K562 (cell line): ENCODE measurements at regions not wholly inside any gene's neighbourhood (a gene's known extent, or its start where the extent isn't known, plus 50 kb on each side); places are given as distances from the start of the nearest gene placed in this dataset.

Experiments
- ATAC-seq: fragments of 200-7000 bp; cut with Tn5 transposase; 3 replicates; pipeline ENCODE4 v1.9.1; 2020; ENCODE audit warnings: moderate library complexity
- BruUV-seq: library from RNA; stranded (reverse); fragments of 400-500 nt; replicated peaks from 2 replicates; lab custom pipeline; 2021; lab: Mats Ljungman, UMichigan
- CTCF ChIA-PET: fragments of 300-600 bp; formaldehyde crosslinking; extraction: SDS; loops from one replicate; lab custom pipeline; 2021; ENCODE audit warnings: low intra/inter-chr PET ratio; lab: Yijun Ruan, JAX
- POLR2A ChIA-PET: fragments of 300-600, 350-650 bp; sonication (Branson Sonifier 250); formaldehyde crosslinking; extraction: SDS; loops from one replicate; lab custom pipeline; 2021; ENCODE audit warnings: antibody characterized with exemption, inconsistent platforms; lab: Yijun Ruan, JAX
- DNase-seq, 4 experiments: peaks; one replicate each; pipeline versions ENCODE4 v3.0.0 to v3.0.0-alpha.2; 2011 to 2018; ENCODE audit warnings: low spot score in 3 of 4, mixed read lengths in 3 of 4; ENCODE audit errors: extremely low read depth in 1 of 4
- FAIRE-seq: peaks from 2 replicates; lab custom pipeline; 2011; peaks lifted over from hg19 to GRCh38; lab: Jason Lieb, UNC
- H2AFZ ChIP-seq: 2 replicates; pipeline ENCODE4 v1.6.0; 2011; ENCODE audit warnings: low read depth, low read length, control low read depth, inconsistent platforms
- H3K27ac ChIP-seq: fragments of 200-600 bp; 3 replicates; pipeline ENCODE4 v1.8.0; 2011; ENCODE audit warnings: low read depth, mild to moderate bottlenecking, control low read depth, inconsistent platforms, low read length, moderate library complexity, mixed read lengths; ENCODE audit errors: extremely low read depth
- H3K27me3 ChIP-seq, 2 experiments: fragments of 300-600 bp in 1 of 2; 2 replicates in 1 of 2; 3 replicates in 1 of 2; pipeline versions ENCODE4 v1.6.0 to v1.8.0; 2011; ENCODE audit warnings: inconsistent platforms in 2 of 2, low read length in 2 of 2, mild to moderate bottlenecking in 1 of 2, mixed read lengths in 1 of 2, moderate library complexity in 1 of 2; ENCODE audit not compliant: control insufficient read depth in 2 of 2, insufficient read depth in 2 of 2
- H3K36me3 ChIP-seq: fragments of 300-600 bp; 3 replicates; pipeline ENCODE4 v1.8.0; 2011; ENCODE audit warnings: mild to moderate bottlenecking, low read length, inconsistent platforms; ENCODE audit not compliant: control insufficient read depth, insufficient read depth
- H3K4me1 ChIP-seq, 2 experiments: fragments of 200-600 bp in 1 of 2; replicated peaks in 1 of 2; 2 replicates in 1 of 2; 3 replicates in 1 of 2; pipeline versions ENCODE4 v1.5.1 to v1.8.0; 2011; ENCODE audit warnings: inconsistent platforms in 2 of 2, low read length in 2 of 2, mild to moderate bottlenecking in 1 of 2, mixed read lengths in 1 of 2, moderate library complexity in 1 of 2; ENCODE audit not compliant: control insufficient read depth in 2 of 2, insufficient read depth in 2 of 2
- H3K4me2 ChIP-seq: 2 replicates; pipeline ENCODE4 v1.6.1; 2011; ENCODE audit warnings: low read length, control low read depth, inconsistent platforms, mixed read lengths; ENCODE audit not compliant: insufficient read depth
- H3K4me3 ChIP-seq: fragments of 200-600 bp; sonication (generic), shearing (Covaris generic); 2 replicates; pipeline ENCODE4 v1.5.1; 2016; ENCODE audit warnings: control low read depth, inconsistent platforms
- H3K79me2 ChIP-seq: fragments of 200-600 bp; 3 replicates; pipeline ENCODE4 v1.8.0; 2011; ENCODE audit warnings: low read length, inconsistent platforms; ENCODE audit not compliant: control insufficient read depth, insufficient read depth
- H3K9ac ChIP-seq, 2 experiments: 2 replicates each; pipeline versions ENCODE4 v1.6.0 to v1.6.1; 2011; ENCODE audit warnings: low read depth in 2 of 2, low read length in 2 of 2, control low read depth in 1 of 2, inconsistent platforms in 1 of 2, mild to moderate bottlenecking in 1 of 2, mixed read lengths in 1 of 2; ENCODE audit not compliant: insufficient read depth in 1 of 2
- H3K9me1 ChIP-seq: one replicate; pipeline ENCODE4 v1.6.0; 2011; ENCODE audit warnings: inconsistent platforms, mild to moderate bottlenecking, low read length, moderate library complexity; ENCODE audit not compliant: control insufficient read depth, insufficient read depth
- H3K9me3 ChIP-seq: replicated peaks from 2 replicates; pipeline ENCODE4 v1.5.1; 2011; ENCODE audit warnings: low read depth, low read length, inconsistent platforms; ENCODE audit not compliant: control insufficient read depth, insufficient read depth
- H4K20me1 ChIP-seq: replicated peaks from 2 replicates; pipeline ENCODE4 v1.6.1; 2011; ENCODE audit warnings: low read length, inconsistent platforms, mixed read lengths; ENCODE audit not compliant: control insufficient read depth, insufficient read depth
- BHLHE40 ChIP-seq: IDR thresholded peaks from 2 replicates; pipeline ENCODE4 v1.6.1; 2011; ENCODE audit warnings: low read length, improper control_type of control experiment
- CBX5 ChIP-seq: IDR thresholded peaks from 2 replicates; pipeline ENCODE4 v1.6.1; 2014; ENCODE audit warnings: low read depth, borderline replicate concordance
- CHCHD3 ChIP-seq: fragments of 250-450 bp; sonication (Bioruptor Pico); IDR thresholded peaks from 2 replicates; pipeline ENCODE4 v2.1.2; 2022; ENCODE audit warnings: mild to moderate bottlenecking
- FOXJ3 ChIP-seq: sonication (generic); formaldehyde crosslinking; IDR thresholded peaks from 2 replicates; pipeline ENCODE4 v1.4.0; 2020; ENCODE audit warnings: mild to moderate bottlenecking, missing genetic modification reagents
- LARP7 ChIP-seq: fragments of 450-650 bp; IDR thresholded peaks from 2 replicates; pipeline ENCODE4 v1.6.1; 2016
- POLR2AphosphoS2 ChIP-seq: IDR thresholded peaks from 2 replicates; pipeline ENCODE4 v1.6.1; 2012; ENCODE audit warnings: low read length, improper control_type of control experiment
- POLR2B ChIP-seq: fragments of 450-650 bp; IDR thresholded peaks from 2 replicates; pipeline ENCODE4 v1.6.1; 2018; ENCODE audit warnings: low read depth; ENCODE audit not compliant: partially characterized antibody
- TEAD4 ChIP-seq, 2 experiments: sonication (generic) in 1 of 2; formaldehyde crosslinking in 1 of 2; IDR thresholded peaks; 2 replicates each; pipeline versions ENCODE4 v1.6.1 to v1.8.0; 2012 to 2022; ENCODE audit warnings: borderline replicate concordance in 1 of 2, inconsistent platforms in 1 of 2, low read length in 1 of 2, mild to moderate bottlenecking in 1 of 2, missing genetic modification reagents in 1 of 2
- WHSC1 ChIP-seq: IDR thresholded peaks from one replicate; pipeline ENCODE4 v1.6.1; 2012; ENCODE audit warnings: low read length, control low read depth, inconsistent platforms
- XRCC5 ChIP-seq: fragments of 200-400 bp; formaldehyde crosslinking; IDR thresholded peaks from 2 replicates; pipeline ENCODE4 v1.6.1; 2017; ENCODE audit warnings: low read depth, mild to moderate bottlenecking, low read length
- WGBS: fragments of 100-300 bp; shearing (Covaris generic); methylation state at CpG from one replicate; pipeline ENCODE4 v1.1.6; 2016; ENCODE audit warnings: low coverage, mixed read lengths; ENCODE audit not compliant: insufficient coverage; ENCODE audit errors: missing lambda C conversion rate; 5-methylcytosine and 5-hydroxymethylcytosine counted together
- in situ Hi-C: fragments of 300-500 bp; cut with MboI; formaldehyde crosslinking; loops from 4 replicates; pipeline ENCODE4 v1.15.0; 2018; ENCODE audit warnings: inconsistent platforms, mixed read lengths
- intact Hi-C: fragments of 100-400 bp; cut with micrococcal nuclease; formaldehyde crosslinking; loops from 2 replicates; pipeline ENCODE4 v1.14.2; 2022
- TF ChIP-seq, protein P1 (sequence below): fragments of 450-650 bp; IDR thresholded peaks from 2 replicates; pipeline ENCODE4 v1.6.1; 2017; ENCODE audit warnings: antibody characterized with exemption, mild to moderate bottlenecking
- TF ChIP-seq, protein P2 (sequence below): fragments of 150-350 bp; conservative IDR thresholded peaks from 2 replicates; pipeline ENCODE4 v1.6.1; 2014; ENCODE audit warnings: low read length

DNA sequence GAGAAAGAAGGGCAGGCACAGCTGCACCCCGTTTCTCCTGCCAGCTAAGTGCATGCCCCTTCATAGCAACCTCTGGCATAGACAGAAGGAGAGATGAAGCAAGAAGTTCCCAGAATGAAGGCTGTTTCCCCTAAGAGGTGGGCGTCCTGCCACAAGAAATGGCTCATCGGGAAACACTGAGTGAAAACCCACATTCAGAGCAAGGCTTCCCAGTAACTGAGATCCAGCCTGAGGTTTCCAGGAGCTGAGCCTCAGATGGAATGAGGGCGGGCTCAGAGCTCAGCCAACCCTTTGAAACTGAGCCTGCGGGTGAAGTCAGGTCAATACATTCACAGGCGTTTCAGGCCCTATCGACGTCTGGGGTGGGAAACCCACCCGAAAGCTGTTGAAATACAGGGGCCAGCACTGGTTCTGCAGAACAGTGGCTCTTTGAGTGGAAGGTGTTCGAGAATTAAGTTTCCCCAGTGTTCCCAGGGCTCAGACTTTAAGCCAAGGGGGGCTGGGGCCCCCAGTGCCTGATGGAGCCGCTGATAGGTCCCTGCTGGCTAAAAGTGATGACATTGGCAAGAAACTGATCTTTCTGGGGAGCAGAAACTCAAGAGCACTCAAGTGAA is 510.2 kb downstream of the RPS24 start (continued):
- TF ChIP-seq, protein P1, sequence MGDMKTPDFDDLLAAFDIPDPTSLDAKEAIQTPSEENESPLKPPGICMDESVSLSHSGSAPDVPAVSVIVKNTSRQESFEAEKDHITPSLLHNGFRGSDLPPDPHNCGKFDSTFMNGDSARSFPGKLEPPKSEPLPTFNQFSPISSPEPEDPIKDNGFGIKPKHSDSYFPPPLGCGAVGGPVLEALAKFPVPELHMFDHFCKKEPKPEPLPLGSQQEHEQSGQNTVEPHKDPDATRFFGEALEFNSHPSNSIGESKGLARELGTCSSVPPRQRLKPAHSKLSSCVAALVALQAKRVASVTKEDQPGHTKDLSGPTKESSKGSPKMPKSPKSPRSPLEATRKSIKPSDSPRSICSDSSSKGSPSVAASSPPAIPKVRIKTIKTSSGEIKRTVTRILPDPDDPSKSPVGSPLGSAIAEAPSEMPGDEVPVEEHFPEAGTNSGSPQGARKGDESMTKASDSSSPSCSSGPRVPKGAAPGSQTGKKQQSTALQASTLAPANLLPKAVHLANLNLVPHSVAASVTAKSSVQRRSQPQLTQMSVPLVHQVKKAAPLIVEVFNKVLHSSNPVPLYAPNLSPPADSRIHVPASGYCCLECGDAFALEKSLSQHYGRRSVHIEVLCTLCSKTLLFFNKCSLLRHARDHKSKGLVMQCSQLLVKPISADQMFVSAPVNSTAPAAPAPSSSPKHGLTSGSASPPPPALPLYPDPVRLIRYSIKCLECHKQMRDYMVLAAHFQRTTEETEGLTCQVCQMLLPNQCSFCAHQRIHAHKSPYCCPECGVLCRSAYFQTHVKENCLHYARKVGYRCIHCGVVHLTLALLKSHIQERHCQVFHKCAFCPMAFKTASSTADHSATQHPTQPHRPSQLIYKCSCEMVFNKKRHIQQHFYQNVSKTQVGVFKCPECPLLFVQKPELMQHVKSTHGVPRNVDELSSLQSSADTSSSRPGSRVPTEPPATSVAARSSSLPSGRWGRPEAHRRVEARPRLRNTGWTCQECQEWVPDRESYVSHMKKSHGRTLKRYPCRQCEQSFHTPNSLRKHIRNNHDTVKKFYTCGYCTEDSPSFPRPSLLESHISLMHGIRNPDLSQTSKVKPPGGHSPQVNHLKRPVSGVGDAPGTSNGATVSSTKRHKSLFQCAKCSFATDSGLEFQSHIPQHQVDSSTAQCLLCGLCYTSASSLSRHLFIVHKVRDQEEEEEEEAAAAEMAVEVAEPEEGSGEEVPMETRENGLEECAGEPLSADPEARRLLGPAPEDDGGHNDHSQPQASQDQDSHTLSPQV, result no peak
- TF ChIP-seq LARP7, result no peak

DNA sequence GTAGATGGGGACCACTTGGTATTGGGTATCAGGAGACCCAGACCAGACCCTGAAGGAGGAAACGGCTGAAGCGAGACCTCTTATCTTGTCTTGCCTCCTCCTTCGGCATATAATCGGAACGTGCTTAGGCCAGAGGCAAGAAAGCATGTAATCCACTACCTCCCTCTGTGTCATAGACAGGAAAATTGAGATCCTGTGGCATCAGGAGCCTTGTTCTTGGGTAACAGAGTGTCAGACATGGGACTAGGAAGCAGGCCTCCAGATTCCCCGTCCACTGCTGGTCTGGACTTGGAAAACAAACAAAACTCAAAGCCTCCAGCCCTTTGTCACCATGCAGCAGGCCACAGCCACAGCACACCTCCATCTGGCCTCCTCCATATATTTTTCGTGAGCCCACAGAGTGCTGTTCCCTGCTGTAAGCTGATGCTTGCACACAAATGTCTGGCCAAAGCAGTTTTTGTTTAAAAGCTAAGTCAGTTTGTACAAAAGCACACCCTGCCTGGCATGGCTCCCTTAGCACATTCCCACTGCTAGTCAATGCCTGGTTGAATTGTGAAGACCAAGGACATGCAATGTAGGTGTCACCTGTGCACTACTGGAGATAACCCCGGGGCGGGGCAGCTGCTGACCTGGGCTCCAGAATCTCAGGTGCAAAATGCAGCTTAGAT is 510.9 kb downstream of the RPS24 start:
- Histone ChIP-seq H3K9me1 (no peaks in the 10 kb centered on the region), H3K36me3 (no peaks in the 10 kb centered on the region), H3K4me1 (no peaks in the 10 kb centered on the region), H3K4me2 (no peak overlapping the region), H3K27ac (no peak overlapping the region), H4K20me1 (peaks cover 4% of the 10 kb centered on the region; the same call in 1 of the 2 replicates), H3K9me3 (no peaks in the 10 kb centered on the region), H2AFZ (no peak overlapping the region), H3K9ac (no peak overlapping the region), H3K79me2 (no peaks in the 10 kb centered on the region), H3K27me3 (peaks cover 2 to 24% of the 10 kb centered on the region in 2 experiments; a peak in 3 of 5 replicates), H3K4me3 (no peak overlapping the region)
- no TSS peak for BruUV-seq
- no peak for FAIRE-seq
- WGBS, result 1% methylated on average over 9 of the region's 9 CpGs
- ATAC-seq, result no peak
- intact Hi-C loops, result no loop called here
- ChIA-PET POLR2A (no interaction called here), CTCF (no interaction called here)
- in situ Hi-C loops, result no loop called here
- no peak for DNase-seq
- TF ChIP-seq POLR2B (no peak), FOXJ3 (CRISPR knock-in tag) (no peak), XRCC5 (no peak), CBX5 (no peak), WHSC1 (no peak), BHLHE40 (no peak), POLR2AphosphoS2 (no peak), TEAD4 (IDR thresholded peaks at IDR 0.05; ENCODE audit: low read length) (no peak), TEAD4 (CRISPR knock-in tag; IDR thresholded peaks at IDR 0.05; ENCODE audit: borderline replicate concordance) (no peak), CHCHD3 (CRISPR knock-in tag) (no peak)
- TF ChIP-seq, protein P2, sequence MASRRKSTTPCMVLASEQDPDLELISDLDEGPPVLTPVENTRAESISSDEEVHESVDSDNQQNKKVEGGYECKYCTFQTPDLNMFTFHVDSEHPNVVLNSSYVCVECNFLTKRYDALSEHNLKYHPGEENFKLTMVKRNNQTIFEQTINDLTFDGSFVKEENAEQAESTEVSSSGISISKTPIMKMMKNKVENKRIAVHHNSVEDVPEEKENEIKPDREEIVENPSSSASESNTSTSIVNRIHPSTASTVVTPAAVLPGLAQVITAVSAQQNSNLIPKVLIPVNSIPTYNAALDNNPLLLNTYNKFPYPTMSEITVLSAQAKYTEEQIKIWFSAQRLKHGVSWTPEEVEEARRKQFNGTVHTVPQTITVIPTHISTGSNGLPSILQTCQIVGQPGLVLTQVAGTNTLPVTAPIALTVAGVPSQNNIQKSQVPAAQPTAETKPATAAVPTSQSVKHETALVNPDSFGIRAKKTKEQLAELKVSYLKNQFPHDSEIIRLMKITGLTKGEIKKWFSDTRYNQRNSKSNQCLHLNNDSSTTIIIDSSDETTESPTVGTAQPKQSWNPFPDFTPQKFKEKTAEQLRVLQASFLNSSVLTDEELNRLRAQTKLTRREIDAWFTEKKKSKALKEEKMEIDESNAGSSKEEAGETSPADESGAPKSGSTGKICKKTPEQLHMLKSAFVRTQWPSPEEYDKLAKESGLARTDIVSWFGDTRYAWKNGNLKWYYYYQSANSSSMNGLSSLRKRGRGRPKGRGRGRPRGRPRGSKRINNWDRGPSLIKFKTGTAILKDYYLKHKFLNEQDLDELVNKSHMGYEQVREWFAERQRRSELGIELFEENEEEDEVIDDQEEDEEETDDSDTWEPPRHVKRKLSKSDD, result no peak
